H1 (cell line): ENCODE measurements at regions not wholly inside any gene's neighbourhood (a gene's known extent, or its start where the extent isn't known, plus 50 kb on each side); places are given as distances from the start of the nearest gene placed in this dataset.
A peak's percentile ranks its signal among the peaks of the same experiment; 100 is the strongest.

ENCODE experiments used
- CTCF ChIA-PET: fragments of 300-600 bp; sonication (Branson Sonifier 250); formaldehyde crosslinking; loops from one replicate; lab custom pipeline; 2021; ENCODE audit not compliant: partially characterized antibody; lab: Charles Lee
- POLR2A ChIA-PET: fragments of 300-600 bp; sonication (Branson Sonifier 250); formaldehyde crosslinking; loops from one replicate; lab custom pipeline; 2021; ENCODE audit warnings: inconsistent platforms; ENCODE audit not compliant: partially characterized antibody; lab: Charles Lee
- DNase-seq, 2 experiments: peaks; one replicate each; pipeline versions ENCODE4 v3.0.0 to v3.0.0-alpha.2; 2010 to 2022; ENCODE audit warnings: low spot score in 2 of 2, low read depth in 1 of 2, mixed read lengths in 1 of 2
- FAIRE-seq: peaks from 2 replicates; lab custom pipeline; 2011; peaks lifted over from hg19 to GRCh38; lab: Jason Lieb, UNC
- H2AFZ ChIP-seq: 2 replicates; pipeline ENCODE4 v1.8.1; 2012; ENCODE audit warnings: low read length, inconsistent platforms
- H2AK5ac ChIP-seq: 2 replicates; pipeline ENCODE4 v1.6.1; 2013; ENCODE audit warnings: low read depth, low read length
- H2BK120ac ChIP-seq: replicated peaks from 2 replicates; pipeline ENCODE3; 2013; ENCODE audit warnings: low read depth, low read length, inconsistent platforms
- H2BK12ac ChIP-seq: 2 replicates; pipeline ENCODE4 v1.6.1; 2013; ENCODE audit warnings: low read depth, low read length
- H2BK15ac ChIP-seq: 2 replicates; pipeline ENCODE4 v1.6.1; 2013; ENCODE audit warnings: low read length
- H2BK20ac ChIP-seq: 2 replicates; pipeline ENCODE4 v1.6.1; 2013; ENCODE audit warnings: low read length
- H2BK5ac ChIP-seq: 2 replicates; pipeline ENCODE4 v1.6.1; 2013; ENCODE audit warnings: low read depth, low read length
- H3K14ac ChIP-seq: 2 replicates; pipeline ENCODE4 v1.6.1; 2013; ENCODE audit warnings: inconsistent platforms; ENCODE audit not compliant: insufficient read length
- H3K18ac ChIP-seq: 2 replicates; pipeline ENCODE4 v1.6.1; 2013; ENCODE audit warnings: low read length; ENCODE audit errors: extremely low read depth
- H3K23ac ChIP-seq: 2 replicates; pipeline ENCODE4 v1.6.1; 2013; ENCODE audit warnings: inconsistent platforms; ENCODE audit not compliant: insufficient read length
- H3K23me2 ChIP-seq: 2 replicates; pipeline ENCODE4 v1.6.1; 2013; ENCODE audit warnings: low read depth, low read length
- H3K27ac ChIP-seq: 2 replicates; pipeline ENCODE4 v1.6.1; 2011; ENCODE audit warnings: low read depth, low read length, inconsistent platforms
- H3K27me3 ChIP-seq, 4 experiments: replicated peaks in 1 of 4; 1 replicate in 1 of 4; 2 replicates in 3 of 4; pipeline versions ENCODE4 v1.6.1 to v1.8.1; 2011 to 2013; ENCODE audit warnings: low read length in 3 of 4, mild to moderate bottlenecking in 3 of 4, inconsistent platforms in 2 of 4, mixed read lengths in 2 of 4, moderate library complexity in 1 of 4; ENCODE audit not compliant: control insufficient read depth in 3 of 4, insufficient read depth in 3 of 4; ENCODE audit errors: extremely low read depth in 1 of 4
- H3K36me3 ChIP-seq, 4 experiments: 2 replicates each; pipeline versions ENCODE4 v1.6.1 to v1.8.1; 2011 to 2013; ENCODE audit warnings: mild to moderate bottlenecking in 4 of 4, low read length in 3 of 4, moderate library complexity in 2 of 4, control low read depth in 1 of 4, inconsistent platforms in 1 of 4; ENCODE audit not compliant: insufficient read depth in 4 of 4, control insufficient read depth in 2 of 4
- H3K4ac ChIP-seq: replicated peaks from 2 replicates; pipeline ENCODE3; 2013; ENCODE audit warnings: low read length, low read depth, mixed read lengths, inconsistent platforms; ENCODE audit not compliant: insufficient read length
- H3K4me1 ChIP-seq, 4 experiments: replicated peaks in 1 of 4; 1 replicate in 1 of 4; 2 replicates in 3 of 4; pipeline versions ENCODE4 v1.6.1 to v1.8.1; 2011 to 2013; ENCODE audit warnings: low read length in 3 of 4, inconsistent platforms in 2 of 4, mixed read lengths in 1 of 4; ENCODE audit not compliant: insufficient read depth in 4 of 4, control insufficient read depth in 3 of 4
- H3K4me2 ChIP-seq, 2 experiments: 2 replicates each; pipeline versions ENCODE4 v1.6.1 to v1.8.1; 2011 to 2013; ENCODE audit warnings: low read depth in 2 of 2, low read length in 2 of 2, control low read depth in 1 of 2, inconsistent platforms in 1 of 2, mild to moderate bottlenecking in 1 of 2; ENCODE audit not compliant: insufficient read depth in 1 of 2
- H3K4me3 ChIP-seq, 4 experiments: fragments of 200-600, 300-600 bp in 1 of 4; sonication (generic), shearing (Covaris generic), sonication (Bioruptor Twin) in 1 of 4; 2 replicates each; pipeline versions ENCODE4 v1.5.1 to v1.8.1; 2011 to 2016; ENCODE audit warnings: low read length in 4 of 4, low read depth in 3 of 4, control low read depth in 2 of 4, inconsistent platforms in 2 of 4, mild to moderate bottlenecking in 2 of 4, mixed read lengths in 1 of 4, moderate library complexity in 1 of 4; ENCODE audit not compliant: insufficient read depth in 2 of 4; ENCODE audit errors: extremely low read depth in 1 of 4
- H3K56ac ChIP-seq: replicated peaks from 2 replicates; pipeline ENCODE3; 2013; ENCODE audit warnings: low read depth, mild to moderate bottlenecking, mixed read lengths, low read length, inconsistent platforms; ENCODE audit not compliant: insufficient read length
- H3K79me1 ChIP-seq: 2 replicates; pipeline ENCODE4 v1.6.1; 2013; ENCODE audit warnings: low read depth, low read length, control low read depth
- H3K79me2 ChIP-seq, 2 experiments: 2 replicates each; pipeline versions ENCODE4 v1.6.1 to v1.8.1; 2012 to 2013; ENCODE audit warnings: low read length in 2 of 2, mild to moderate bottlenecking in 2 of 2, inconsistent platforms in 1 of 2; ENCODE audit not compliant: insufficient read depth in 2 of 2, control insufficient read depth in 1 of 2
- H3K9ac ChIP-seq, 4 experiments: replicated peaks in 1 of 4; 1 replicate in 1 of 4; 2 replicates in 3 of 4; pipeline versions ENCODE4 v1.6.1 to v1.8.1; 2011 to 2013; ENCODE audit warnings: low read depth in 3 of 4, low read length in 3 of 4, control low read depth in 2 of 4, mild to moderate bottlenecking in 2 of 4, moderate library complexity in 2 of 4, inconsistent platforms in 1 of 4; ENCODE audit errors: extremely low read depth in 1 of 4
- H3K9me3 ChIP-seq, 2 experiments: 2 replicates each; pipeline versions ENCODE4 v1.6.1 to v1.8.1; 2012 to 2013; ENCODE audit warnings: mild to moderate bottlenecking in 2 of 2, moderate library complexity in 2 of 2, control low read depth in 1 of 2, inconsistent platforms in 1 of 2, low read depth in 1 of 2, low read length in 1 of 2, mixed read lengths in 1 of 2; ENCODE audit not compliant: insufficient read depth in 2 of 2
- H4K20me1 ChIP-seq, 2 experiments: replicated peaks in 1 of 2; 2 replicates each; pipeline versions ENCODE3 to v1.8.1; 2011 to 2013; ENCODE audit warnings: inconsistent platforms in 2 of 2, low read length in 2 of 2, mild to moderate bottlenecking in 1 of 2; ENCODE audit not compliant: insufficient read depth in 2 of 2, control insufficient read depth in 1 of 2
- H4K5ac ChIP-seq: 2 replicates; pipeline ENCODE4 v1.6.1; 2013; ENCODE audit warnings: low read length, low read depth, mixed read lengths, inconsistent platforms; ENCODE audit not compliant: insufficient read length
- H4K8ac ChIP-seq: 2 replicates; pipeline ENCODE4 v1.8.0; 2013; ENCODE audit warnings: mild to moderate bottlenecking, moderate library complexity, low read length, inconsistent platforms; ENCODE audit not compliant: insufficient read depth; ENCODE audit errors: extremely low read depth
- H4K91ac ChIP-seq: replicated peaks from 2 replicates; pipeline ENCODE3; 2013; ENCODE audit warnings: low read length, mixed read lengths, inconsistent platforms; ENCODE audit not compliant: insufficient read length
- BRCA1 ChIP-seq: IDR thresholded peaks from 2 replicates; pipeline ENCODE4 v1.6.1; 2012; ENCODE audit warnings: low read depth, low read length, improper control_type of control experiment
- GABPA ChIP-seq: IDR thresholded peaks from 2 replicates; pipeline ENCODE4 v1.6.1; 2011; ENCODE audit warnings: mild to moderate bottlenecking, low read length, moderate library complexity, borderline replicate concordance; ENCODE audit not compliant: insufficient read depth
- WGBS, 2 experiments: shearing (Covaris generic) in 1 of 2; methylation state at CpG; one replicate each; pipeline versions ENCODE4 v1.1.6 to v1.1.7; 2013 to 2015; ENCODE audit warnings: low lambda C conversion rate in 2 of 2, mixed read lengths in 2 of 2, inconsistent platforms in 1 of 2, low coverage in 1 of 2, missing lambda C conversion rate in 1 of 2; ENCODE audit not compliant: insufficient replicate concordance in 2 of 2, insufficient coverage in 1 of 2, insufficient read length in 1 of 2; ENCODE audit errors: extremely low coverage in 1 of 2, missing lambda C conversion rate in 1 of 2; 5-methylcytosine and 5-hydroxymethylcytosine counted together

DNA sequence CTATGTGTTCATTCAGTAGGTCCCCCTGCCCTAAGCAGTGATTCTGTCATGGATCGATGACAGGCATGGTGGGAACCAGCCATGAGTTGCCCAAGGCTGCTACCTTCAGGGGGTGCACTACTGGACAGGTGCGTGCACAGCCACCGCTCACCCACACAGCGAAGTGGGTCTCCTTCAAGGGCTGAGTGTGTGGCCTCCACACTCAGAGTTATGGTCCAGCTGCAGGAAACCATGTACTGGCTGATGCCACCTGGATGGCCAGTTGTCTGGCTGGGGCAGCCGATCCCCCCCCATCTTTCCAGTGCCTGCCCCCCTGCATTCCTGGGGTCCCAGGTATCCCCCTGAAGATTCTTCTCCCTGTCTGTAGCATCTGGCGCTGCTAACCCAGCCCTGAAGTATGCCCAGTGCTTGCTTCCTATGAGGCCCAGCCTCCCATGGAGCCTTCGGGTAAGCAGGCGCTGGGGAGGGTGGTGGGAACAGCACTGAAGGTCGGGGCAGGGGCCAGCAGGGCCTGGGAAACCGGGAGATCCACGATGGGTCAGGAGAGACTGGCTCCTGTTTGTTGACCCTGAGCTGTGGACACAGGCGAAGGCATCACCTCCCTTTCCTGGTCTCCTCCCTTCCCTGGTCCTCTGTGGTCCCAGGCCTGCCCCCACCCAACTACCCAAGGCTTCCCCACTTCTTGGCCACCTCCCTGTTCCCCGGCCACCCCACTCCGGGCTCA, 106.0 kb downstream of the VEGFA start:
- H3K23ac ChIP-seq, result no peak overlapping the region
- 0 out of 2 replicates have a peak overlapping the region, but pooled peaks have one; percentile 53 for H2BK15ac ChIP-seq
- TF ChIP-seq GABPA, result no peak
- no peak for TF ChIP-seq BRCA1
- H3K14ac ChIP-seq, result no peak overlapping the region
- no peaks in the 10 kb centered on the region for H4K20me1 ChIP-seq
- DNase-seq (no peak), FAIRE-seq (no peak)
- ChIA-PET POLR2A (interaction anchor here (0.8 kb wide), 1 partner anchor 8 kb away, joined by 3 read pairs; no protein-coding TSS in a partner anchor), CTCF (interaction anchor here (0.7 to 4.4 kb wide), 10 partner anchors 9 to 208 kb away, joined by 3 to 22 read pairs (median 5); no protein-coding TSS in a partner anchor)
- no peak overlapping the region for H3K4me2 ChIP-seq
- H3K56ac ChIP-seq, result no peak overlapping the region
- no peak overlapping the region for H2BK12ac ChIP-seq
- no peaks in the 10 kb centered on the region for H3K9me3 ChIP-seq
- H2AK5ac ChIP-seq, result no peak overlapping the region
- no peak overlapping the region for H3K4ac ChIP-seq
- H2BK20ac ChIP-seq, result no peak overlapping the region; the same call in 1 of the 2 replicates
- H3K79me2 ChIP-seq, result no peaks in the 10 kb centered on the region
- H3K79me1 ChIP-seq, result no peaks in the 10 kb centered on the region
- 94% methylated on average over 7 of the region's 14 CpGs; no CpG with 5 or more reads in 1 of the 2 experiments for WGBS, 2 experiments
- no peaks in the 10 kb centered on the region for H3K23me2 ChIP-seq
- H3K27ac ChIP-seq, result no peak overlapping the region
- H3K4me1 ChIP-seq, result peaks cover 0 to 10% (median 1%) of the 10 kb centered on the region in 4 experiments; a peak in 4 of 7 replicates
- H4K8ac ChIP-seq, result peak overlapping the region; percentile 83
- no peak overlapping the region for H4K5ac ChIP-seq
- H3K9ac ChIP-seq, result no peak overlapping the region
- H2BK120ac ChIP-seq, result no peak overlapping the region
- no peaks in the 10 kb centered on the region for H3K36me3 ChIP-seq
- H3K18ac ChIP-seq, result no peak overlapping the region
- H4K91ac ChIP-seq, result peak overlapping the region; percentile 10
- no peak overlapping the region for H2BK5ac ChIP-seq
- no peak overlapping the region; a peak in 1 of 8 replicates for H3K4me3 ChIP-seq
- H3K27me3 ChIP-seq, result no peaks in the 10 kb centered on the region; a peak in 1 of 7 replicates
- no peak overlapping the region for H2AFZ ChIP-seq
